ENCODE measurements at regions not wholly inside any gene's neighbourhood (a gene's known extent, or its start where the extent isn't known, plus 50 kb on each side); places are given as distances from the start of the nearest gene placed in this dataset.
A peak's percentile ranks its signal among the peaks of the same experiment; 100 is the strongest.

- Mint-ChIP-seq H3K27ac (ENCODE audit: unreplicated experiment) (no peak overlapping the region), H3K36me3 (ENCODE audit: unreplicated experiment) (no peaks in the 10 kb centered on the region), H3K4me1 (ENCODE audit: unreplicated experiment) (peaks cover 10% of the 10 kb centered on the region), H3K4me3 (ENCODE audit: unreplicated experiment) (no peak overlapping the region), H3K9me3 (ENCODE audit: unreplicated experiment) (no peaks in the 10 kb centered on the region), H3K27me3 (ENCODE audit: unreplicated experiment) (no peaks in the 10 kb centered on the region)
- TF ChIP-seq CTCF (IDR thresholded peaks at IDR 0.05): no peak
- DNase-seq (ENCODE audit: extremely low spot score, unreplicated experiment): no peak
Observed at GRCh38 chr18:55111271-55111670, 152.0 kb upstream of the CCDC68 start.

GRCh38 chr18:55110436-55110835, 151.2 kb upstream of the CCDC68 start:
- Mint-ChIP-seq H3K36me3 (ENCODE audit: unreplicated experiment) (no peaks in the 10 kb centered on the region), H3K9me3 (ENCODE audit: unreplicated experiment) (no peaks in the 10 kb centered on the region), H3K4me1 (ENCODE audit: unreplicated experiment) (peaks cover 10% of the 10 kb centered on the region), H3K27me3 (ENCODE audit: unreplicated experiment) (no peaks in the 10 kb centered on the region), H3K4me3 (ENCODE audit: unreplicated experiment) (no peak overlapping the region), H3K27ac (ENCODE audit: unreplicated experiment) (peak overlapping the region; percentile 48)
- no peak for DNase-seq (ENCODE audit: extremely low spot score, unreplicated experiment)
- TF ChIP-seq CTCF (IDR thresholded peaks at IDR 0.05): no peak

- no peaks in the 10 kb centered on the region for H3K27me3 Mint-ChIP-seq (ENCODE audit: unreplicated experiment)
- H3K36me3 Mint-ChIP-seq (ENCODE audit: unreplicated experiment): no peaks in the 10 kb centered on the region
- no peak for TF ChIP-seq CTCF (IDR thresholded peaks at IDR 0.05)
- peaks cover 10% of the 10 kb centered on the region for H3K4me1 Mint-ChIP-seq (ENCODE audit: unreplicated experiment)
- DNase-seq (ENCODE audit: extremely low spot score, unreplicated experiment): no peak
- H3K9me3 Mint-ChIP-seq (ENCODE audit: unreplicated experiment): no peaks in the 10 kb centered on the region
- no peak overlapping the region for H3K27ac Mint-ChIP-seq (ENCODE audit: unreplicated experiment)
- no peak overlapping the region for H3K4me3 Mint-ChIP-seq (ENCODE audit: unreplicated experiment)
Observed at GRCh38 chr18:55109818-55110414, 150.7 kb upstream of the CCDC68 start.

GRCh38 chr18:55106906-55107305, 147.6 kb upstream of the CCDC68 start:
- DNase-seq (ENCODE audit: extremely low spot score, unreplicated experiment): no peak
- TF ChIP-seq CTCF (IDR thresholded peaks at IDR 0.05): no peak
- Mint-ChIP-seq H3K27me3 (ENCODE audit: unreplicated experiment) (no peaks in the 10 kb centered on the region), H3K4me1 (ENCODE audit: unreplicated experiment) (peaks cover 10% of the 10 kb centered on the region), H3K9me3 (ENCODE audit: unreplicated experiment) (no peaks in the 10 kb centered on the region), H3K36me3 (ENCODE audit: unreplicated experiment) (no peaks in the 10 kb centered on the region), H3K4me3 (ENCODE audit: unreplicated experiment) (no peak overlapping the region), H3K27ac (ENCODE audit: unreplicated experiment) (no peak overlapping the region)

- H3K4me1 Mint-ChIP-seq (ENCODE audit: unreplicated experiment): peaks cover 8% of the 10 kb centered on the region
- TF ChIP-seq CTCF (IDR thresholded peaks at IDR 0.05): no peak
- H3K27me3 Mint-ChIP-seq (ENCODE audit: unreplicated experiment): no peaks in the 10 kb centered on the region
Observed at GRCh38 chr18:55106466-55106865, 147.2 kb upstream of the CCDC68 start.

More at GRCh38 chr18:55106466-55106865, 147.2 kb upstream of the CCDC68 start:
- Mint-ChIP-seq H3K9me3 (ENCODE audit: unreplicated experiment) (no peaks in the 10 kb centered on the region), H3K36me3 (ENCODE audit: unreplicated experiment) (no peaks in the 10 kb centered on the region), H3K27ac (ENCODE audit: unreplicated experiment) (no peak overlapping the region), H3K4me3 (ENCODE audit: unreplicated experiment) (no peak overlapping the region)
- no peak for DNase-seq (ENCODE audit: extremely low spot score, unreplicated experiment)

Measured in osteocyte (in vitro differentiated cells).